ENCODE measurements at regions not wholly inside any gene's neighbourhood (a gene's known extent, or its start where the extent isn't known, plus 50 kb on each side); places are given as distances from the start of the nearest gene placed in this dataset.

- TF ChIP-seq CTCF (IDR thresholded peaks at IDR 0.05) (no peak), POLR2A (IDR thresholded peaks at IDR 0.05) (no peak)
Observed at GRCh38 chr11:90911192-90911591, 688.3 kb upstream of the CHORDC1 start.
